Erythroblast (primary cell): ENCODE measurements at regions not wholly inside any gene's neighbourhood (a gene's known extent, or its start where the extent isn't known, plus 50 kb on each side); places are given as distances from the start of the nearest gene placed in this dataset.

Experiments
- GATA1 ChIP-seq: IDR thresholded peaks from 2 replicates; pipeline ENCODE4 v1.6.1; 2011; ENCODE audit warnings: low read depth, mild to moderate bottlenecking, control low read depth, low read length, moderate library complexity
- POLR2A ChIP-seq: IDR thresholded peaks from 2 replicates; pipeline ENCODE4 v1.6.1; 2011; ENCODE audit warnings: mild to moderate bottlenecking, low read length

DNA sequence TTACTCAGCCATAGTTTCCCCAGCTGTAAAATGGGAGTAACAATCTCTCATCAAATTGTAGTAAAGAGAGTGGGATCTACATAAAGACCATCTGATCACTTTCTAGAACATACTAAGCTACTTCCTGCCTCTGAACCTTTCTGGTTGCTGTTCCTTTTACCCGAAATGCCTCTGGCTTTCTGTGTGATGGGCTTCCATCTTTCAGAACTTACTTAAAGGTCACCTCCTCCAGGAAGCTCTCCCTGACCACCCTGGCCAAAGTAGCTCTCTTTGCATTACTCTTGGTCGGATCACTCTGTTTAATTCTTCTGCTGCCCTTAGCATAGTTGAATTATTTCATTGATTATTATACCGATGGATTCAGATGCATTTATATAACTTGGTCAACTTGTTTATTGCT, 171.0 kb downstream of the BMP7 start:
- TF ChIP-seq POLR2A (no peak), GATA1 (no peak)
